ENCODE measurements at regions not wholly inside any gene's neighbourhood (a gene's known extent, or its start where the extent isn't known, plus 50 kb on each side); places are given as distances from the start of the nearest gene placed in this dataset.

DNA sequence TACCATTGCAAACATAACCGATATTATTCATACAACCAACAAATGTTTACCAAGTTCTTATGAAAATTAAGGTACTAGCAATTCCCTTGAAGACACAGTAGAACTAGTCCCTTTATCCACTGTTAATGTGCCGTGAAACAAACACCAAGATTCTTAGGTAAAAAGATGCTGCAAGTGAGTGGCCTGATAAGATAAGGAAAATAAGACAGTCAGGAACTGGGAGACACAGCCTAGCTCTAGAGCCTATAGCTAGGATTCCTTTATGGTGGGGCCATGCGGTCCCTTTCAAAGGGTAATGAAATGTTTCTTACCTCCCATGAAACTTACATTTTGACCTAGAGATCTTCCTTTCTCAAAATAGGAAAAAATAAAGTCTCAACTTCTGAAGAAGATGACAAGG is 658.4 kb upstream of the MIR17HG start:
- Histone ChIP-seq H3K36me3 (ENCODE audit: control insufficient read depth, insufficient read depth, low read length) (no peaks in the 10 kb centered on the region), H3K4me1 (ENCODE audit: control insufficient read depth, insufficient read depth, low read length) (no peaks in the 10 kb centered on the region), H3K9me3 (ENCODE audit: control insufficient read depth, insufficient read depth, low read length) (peaks cover under 1% of the 10 kb centered on the region), H3K27me3 (ENCODE audit: control insufficient read depth, insufficient read depth, low read length) (no peaks in the 10 kb centered on the region), H3K27ac (ENCODE audit: low read length) (no peak overlapping the region), H3K4me3 (ENCODE audit: low read length) (no peak overlapping the region)
- H3K9me3 Mint-ChIP-seq, result peaks cover under 1 to 9% of the 10 kb centered on the region in 2 donors
- no peaks in the 10 kb centered on the region for H3K36me3 Mint-ChIP-seq
- H3K4me1 Mint-ChIP-seq, result no peaks in the 10 kb centered on the region
- H3K27me3 Mint-ChIP-seq (ENCODE audit: low read depth in 2 of 2), result no peaks in the 10 kb centered on the region
- no peak for DNase-seq
- H3K4me3 Mint-ChIP-seq, result no peak overlapping the region
- H3K27ac Mint-ChIP-seq, result no peak overlapping the region
- intact Hi-C loops (cut with micrococcal nuclease), result no loop called here
- ATAC-seq, result no peak
- TF ChIP-seq, protein P1, sequence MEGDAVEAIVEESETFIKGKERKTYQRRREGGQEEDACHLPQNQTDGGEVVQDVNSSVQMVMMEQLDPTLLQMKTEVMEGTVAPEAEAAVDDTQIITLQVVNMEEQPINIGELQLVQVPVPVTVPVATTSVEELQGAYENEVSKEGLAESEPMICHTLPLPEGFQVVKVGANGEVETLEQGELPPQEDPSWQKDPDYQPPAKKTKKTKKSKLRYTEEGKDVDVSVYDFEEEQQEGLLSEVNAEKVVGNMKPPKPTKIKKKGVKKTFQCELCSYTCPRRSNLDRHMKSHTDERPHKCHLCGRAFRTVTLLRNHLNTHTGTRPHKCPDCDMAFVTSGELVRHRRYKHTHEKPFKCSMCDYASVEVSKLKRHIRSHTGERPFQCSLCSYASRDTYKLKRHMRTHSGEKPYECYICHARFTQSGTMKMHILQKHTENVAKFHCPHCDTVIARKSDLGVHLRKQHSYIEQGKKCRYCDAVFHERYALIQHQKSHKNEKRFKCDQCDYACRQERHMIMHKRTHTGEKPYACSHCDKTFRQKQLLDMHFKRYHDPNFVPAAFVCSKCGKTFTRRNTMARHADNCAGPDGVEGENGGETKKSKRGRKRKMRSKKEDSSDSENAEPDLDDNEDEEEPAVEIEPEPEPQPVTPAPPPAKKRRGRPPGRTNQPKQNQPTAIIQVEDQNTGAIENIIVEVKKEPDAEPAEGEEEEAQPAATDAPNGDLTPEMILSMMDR (IDR thresholded peaks at IDR 0.05), result no peak
- 88% methylated on average over 1 of the region's 3 CpGs for WGBS (ENCODE audit: insufficient coverage)

DNA sequence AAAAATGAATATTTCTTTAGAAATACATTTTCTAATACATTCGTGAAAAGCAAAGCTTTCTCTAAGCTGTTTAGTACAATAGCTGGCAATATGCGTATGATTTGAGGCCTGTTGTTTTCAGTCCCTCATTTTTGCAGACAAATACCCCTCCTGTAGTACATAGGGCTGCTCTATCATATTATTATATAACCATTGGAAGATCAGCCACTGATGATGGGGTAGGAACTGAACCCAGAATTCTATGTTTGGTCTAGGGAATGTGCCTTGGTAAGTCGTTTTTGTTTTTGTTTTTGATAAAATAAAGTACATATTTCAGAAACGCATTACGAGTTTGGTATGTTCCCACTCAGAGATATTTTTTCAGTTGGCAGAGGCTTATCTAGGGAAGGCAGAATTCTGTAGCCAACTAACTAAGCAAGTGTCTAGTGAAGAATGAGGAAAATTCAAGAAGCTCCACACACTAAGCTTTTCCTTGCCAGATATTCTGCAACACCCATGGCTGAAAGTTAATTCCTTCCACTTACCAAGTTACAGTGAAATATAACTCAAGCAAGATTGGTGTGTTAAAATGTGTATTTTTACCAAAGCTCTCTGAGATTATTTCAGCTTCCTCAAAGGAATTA is 656.9 kb upstream of the MIR17HG start:
- Mint-ChIP-seq H3K4me3 (no peak overlapping the region), H3K9me3 (peaks cover 6% of the 10 kb centered on the region in 2 donors), H3K4me1 (no peaks in the 10 kb centered on the region), H3K27me3 (ENCODE audit: low read depth in 2 of 2) (no peaks in the 10 kb centered on the region), H3K36me3 (no peaks in the 10 kb centered on the region), H3K27ac (no peak overlapping the region)
- H3K4me1 ChIP-seq (ENCODE audit: control insufficient read depth, insufficient read depth, low read length), result no peaks in the 10 kb centered on the region
- TF ChIP-seq, protein P1 (IDR thresholded peaks at IDR 0.05), result no peak
- DNase-seq, result no peak
- H3K27ac ChIP-seq (ENCODE audit: low read length), result no peak overlapping the region
- 90% methylated on average over 4 of the region's 5 CpGs for WGBS (ENCODE audit: insufficient coverage)
- H3K27me3 ChIP-seq (ENCODE audit: control insufficient read depth, insufficient read depth, low read length), result no peaks in the 10 kb centered on the region
- no peak overlapping the region for H3K4me3 ChIP-seq (ENCODE audit: low read length)
- H3K9me3 ChIP-seq (ENCODE audit: control insufficient read depth, insufficient read depth, low read length), result peaks cover 4% of the 10 kb centered on the region
- intact Hi-C loops (cut with micrococcal nuclease), result no loop called here
- H3K36me3 ChIP-seq (ENCODE audit: control insufficient read depth, insufficient read depth, low read length), result no peaks in the 10 kb centered on the region
- no peak for ATAC-seq

DNA sequence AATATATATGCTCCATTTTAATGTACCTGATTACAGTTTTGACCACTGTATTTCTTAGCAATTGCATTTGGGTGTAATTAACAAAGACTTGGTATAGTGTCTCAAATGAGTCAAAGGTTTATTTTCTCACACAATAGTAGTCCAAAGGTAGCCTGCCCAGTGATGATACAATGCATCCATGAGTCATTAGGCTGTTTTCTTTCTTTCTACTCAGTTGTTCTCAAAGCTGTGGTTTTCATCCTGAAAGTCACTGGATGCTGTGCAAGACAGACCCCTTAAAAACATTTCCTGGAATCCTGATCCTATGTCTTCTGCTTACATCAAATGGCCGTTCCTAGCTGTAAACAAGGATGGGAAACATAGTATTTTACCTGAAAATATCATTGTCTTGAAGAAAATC is 651.2 kb upstream of the MIR17HG start:
- Mint-ChIP-seq H3K27ac (no peak overlapping the region), H3K36me3 (no peaks in the 10 kb centered on the region), H3K9me3 (peaks cover 3 to 6% of the 10 kb centered on the region in 2 donors), H3K4me3 (no peak overlapping the region), H3K27me3 (ENCODE audit: low read depth in 2 of 2) (no peaks in the 10 kb centered on the region), H3K4me1 (no peaks in the 10 kb centered on the region)
- intact Hi-C loops (cut with micrococcal nuclease), result no loop called here
- no peaks in the 10 kb centered on the region for H3K27me3 ChIP-seq (ENCODE audit: control insufficient read depth, insufficient read depth, low read length)
- H3K4me3 ChIP-seq (ENCODE audit: low read length), result no peak overlapping the region
- no peak overlapping the region for H3K27ac ChIP-seq (ENCODE audit: low read length)
- 50% methylated on average over 1 of the region's 1 CpG for WGBS (ENCODE audit: insufficient coverage)
- ATAC-seq (no peak), DNase-seq (no peak)
- no peaks in the 10 kb centered on the region for H3K4me1 ChIP-seq (ENCODE audit: control insufficient read depth, insufficient read depth, low read length)
- H3K36me3 ChIP-seq (ENCODE audit: control insufficient read depth, insufficient read depth, low read length), result no peaks in the 10 kb centered on the region
- TF ChIP-seq, protein P1 (IDR thresholded peaks at IDR 0.05), result no peak
- peaks cover 8% of the 10 kb centered on the region for H3K9me3 ChIP-seq (ENCODE audit: control insufficient read depth, insufficient read depth, low read length)

DNA sequence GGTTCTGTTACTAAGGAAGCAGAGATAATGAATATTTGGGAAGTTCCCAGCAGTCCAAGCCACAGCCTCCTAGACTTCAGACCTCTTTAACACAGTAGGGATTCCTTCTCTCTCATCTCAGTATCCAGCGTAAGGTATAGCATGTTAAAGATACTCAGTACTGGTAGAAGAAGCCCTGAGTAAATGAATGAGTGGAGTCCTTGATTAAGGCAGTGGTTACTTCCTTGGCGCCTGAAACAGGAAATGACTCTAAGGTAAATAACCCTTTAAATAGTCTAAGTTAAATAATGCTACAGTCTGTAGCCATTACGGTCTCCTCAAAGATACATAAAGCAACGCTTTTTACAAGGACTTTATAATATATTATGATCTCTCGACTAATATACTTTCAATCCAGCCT is 650.8 kb upstream of the MIR17HG start:
- Mint-ChIP-seq H3K27ac (no peak overlapping the region), H3K36me3 (no peaks in the 10 kb centered on the region)
- intact Hi-C loops (cut with micrococcal nuclease), result no loop called here

More for the DNA sequence above, 650.8 kb upstream of the MIR17HG start:
- Mint-ChIP-seq H3K27me3 (ENCODE audit: low read depth in 2 of 2) (no peaks in the 10 kb centered on the region), H3K9me3 (peaks cover 6% of the 10 kb centered on the region in 2 donors), H3K4me3 (no peak overlapping the region), H3K4me1 (no peaks in the 10 kb centered on the region)
- WGBS (ENCODE audit: insufficient coverage), result no CpG with 5 or more reads among the region's 5 CpGs
- no peak overlapping the region for H3K4me3 ChIP-seq (ENCODE audit: low read length)
- H3K9me3 ChIP-seq (ENCODE audit: control insufficient read depth, insufficient read depth, low read length), result peaks cover 8% of the 10 kb centered on the region
- H3K27ac ChIP-seq (ENCODE audit: low read length), result no peak overlapping the region
- H3K4me1 ChIP-seq (ENCODE audit: control insufficient read depth, insufficient read depth, low read length), result no peaks in the 10 kb centered on the region
- DNase-seq, result no peak
- no peaks in the 10 kb centered on the region for H3K36me3 ChIP-seq (ENCODE audit: control insufficient read depth, insufficient read depth, low read length)
- ATAC-seq, result no peak
- TF ChIP-seq, protein P1 (IDR thresholded peaks at IDR 0.05), result no peak
- H3K27me3 ChIP-seq (ENCODE audit: control insufficient read depth, insufficient read depth, low read length), result no peaks in the 10 kb centered on the region
